K562 (cell line): ENCODE measurements at regions not wholly inside any gene's neighbourhood (a gene's known extent, or its start where the extent isn't known, plus 50 kb on each side); places are given as distances from the start of the nearest gene placed in this dataset.
A peak's percentile ranks its signal among the peaks of the same experiment; 100 is the strongest.

Source experiments
- ATAC-seq: fragments of 200-7000 bp; cut with Tn5 transposase; 3 replicates; pipeline ENCODE4 v1.9.1; 2020; ENCODE audit warnings: moderate library complexity
- BruUV-seq: library from RNA; stranded (reverse); fragments of 400-500 nt; replicated peaks from 2 replicates; lab custom pipeline; 2021; lab: Mats Ljungman, UMichigan
- CTCF ChIA-PET: fragments of 300-600 bp; formaldehyde crosslinking; extraction: SDS; loops from one replicate; lab custom pipeline; 2021; ENCODE audit warnings: low intra/inter-chr PET ratio; lab: Yijun Ruan, JAX
- POLR2A ChIA-PET: fragments of 300-600, 350-650 bp; sonication (Branson Sonifier 250); formaldehyde crosslinking; extraction: SDS; loops from one replicate; lab custom pipeline; 2021; ENCODE audit warnings: antibody characterized with exemption, inconsistent platforms; lab: Yijun Ruan, JAX
- DNase-seq, 4 experiments: peaks; one replicate each; pipeline versions ENCODE4 v3.0.0 to v3.0.0-alpha.2; 2011 to 2018; ENCODE audit warnings: low spot score in 3 of 4, mixed read lengths in 3 of 4; ENCODE audit errors: extremely low read depth in 1 of 4
- FAIRE-seq: peaks from 2 replicates; lab custom pipeline; 2011; peaks lifted over from hg19 to GRCh38; lab: Jason Lieb, UNC
- H2AFZ ChIP-seq: 2 replicates; pipeline ENCODE4 v1.6.0; 2011; ENCODE audit warnings: low read depth, low read length, control low read depth, inconsistent platforms
- H3K27ac ChIP-seq: fragments of 200-600 bp; 3 replicates; pipeline ENCODE4 v1.8.0; 2011; ENCODE audit warnings: low read depth, mild to moderate bottlenecking, control low read depth, inconsistent platforms, low read length, moderate library complexity, mixed read lengths; ENCODE audit errors: extremely low read depth
- H3K27me3 ChIP-seq, 2 experiments: fragments of 300-600 bp in 1 of 2; 2 replicates in 1 of 2; 3 replicates in 1 of 2; pipeline versions ENCODE4 v1.6.0 to v1.8.0; 2011; ENCODE audit warnings: inconsistent platforms in 2 of 2, low read length in 2 of 2, mild to moderate bottlenecking in 1 of 2, mixed read lengths in 1 of 2, moderate library complexity in 1 of 2; ENCODE audit not compliant: control insufficient read depth in 2 of 2, insufficient read depth in 2 of 2
- H3K36me3 ChIP-seq: fragments of 300-600 bp; 3 replicates; pipeline ENCODE4 v1.8.0; 2011; ENCODE audit warnings: mild to moderate bottlenecking, low read length, inconsistent platforms; ENCODE audit not compliant: control insufficient read depth, insufficient read depth
- H3K4me1 ChIP-seq, 2 experiments: fragments of 200-600 bp in 1 of 2; replicated peaks in 1 of 2; 2 replicates in 1 of 2; 3 replicates in 1 of 2; pipeline versions ENCODE4 v1.5.1 to v1.8.0; 2011; ENCODE audit warnings: inconsistent platforms in 2 of 2, low read length in 2 of 2, mild to moderate bottlenecking in 1 of 2, mixed read lengths in 1 of 2, moderate library complexity in 1 of 2; ENCODE audit not compliant: control insufficient read depth in 2 of 2, insufficient read depth in 2 of 2
- H3K4me2 ChIP-seq: 2 replicates; pipeline ENCODE4 v1.6.1; 2011; ENCODE audit warnings: low read length, control low read depth, inconsistent platforms, mixed read lengths; ENCODE audit not compliant: insufficient read depth
- H3K4me3 ChIP-seq: fragments of 200-600 bp; sonication (generic), shearing (Covaris generic); 2 replicates; pipeline ENCODE4 v1.5.1; 2016; ENCODE audit warnings: control low read depth, inconsistent platforms
- H3K79me2 ChIP-seq: fragments of 200-600 bp; 3 replicates; pipeline ENCODE4 v1.8.0; 2011; ENCODE audit warnings: low read length, inconsistent platforms; ENCODE audit not compliant: control insufficient read depth, insufficient read depth
- H3K9ac ChIP-seq, 2 experiments: 2 replicates each; pipeline versions ENCODE4 v1.6.0 to v1.6.1; 2011; ENCODE audit warnings: low read depth in 2 of 2, low read length in 2 of 2, control low read depth in 1 of 2, inconsistent platforms in 1 of 2, mild to moderate bottlenecking in 1 of 2, mixed read lengths in 1 of 2; ENCODE audit not compliant: insufficient read depth in 1 of 2
- H3K9me1 ChIP-seq: one replicate; pipeline ENCODE4 v1.6.0; 2011; ENCODE audit warnings: inconsistent platforms, mild to moderate bottlenecking, low read length, moderate library complexity; ENCODE audit not compliant: control insufficient read depth, insufficient read depth
- H3K9me3 ChIP-seq: replicated peaks from 2 replicates; pipeline ENCODE4 v1.5.1; 2011; ENCODE audit warnings: low read depth, low read length, inconsistent platforms; ENCODE audit not compliant: control insufficient read depth, insufficient read depth
- H4K20me1 ChIP-seq: replicated peaks from 2 replicates; pipeline ENCODE4 v1.6.1; 2011; ENCODE audit warnings: low read length, inconsistent platforms, mixed read lengths; ENCODE audit not compliant: control insufficient read depth, insufficient read depth
- ADNP ChIP-seq: fragments of 200-800 bp; sonication (Bioruptor generic); IDR thresholded peaks from 2 replicates; pipeline ENCODE4 v1.6.1; 2016; ENCODE audit warnings: missing genetic modification characterization, missing compliant biosample characterization
- COPS2 ChIP-seq: fragments of 450-650 bp; conservative IDR thresholded peaks from 2 replicates; pipeline ENCODE4 v1.6.1; 2016; ENCODE audit warnings: mild to moderate bottlenecking, moderate library complexity
- KLF10 ChIP-seq: fragments of 250-450 bp; sonication (Bioruptor Pico); IDR thresholded peaks from 2 replicates; pipeline ENCODE4 v1.6.1; 2021; ENCODE audit warnings: matching md5 sums
- WGBS: fragments of 100-300 bp; shearing (Covaris generic); methylation state at CpG from one replicate; pipeline ENCODE4 v1.1.6; 2016; ENCODE audit warnings: low coverage, mixed read lengths; ENCODE audit not compliant: insufficient coverage; ENCODE audit errors: missing lambda C conversion rate; 5-methylcytosine and 5-hydroxymethylcytosine counted together
- in situ Hi-C: fragments of 300-500 bp; cut with MboI; formaldehyde crosslinking; loops from 4 replicates; pipeline ENCODE4 v1.15.0; 2018; ENCODE audit warnings: inconsistent platforms, mixed read lengths
- intact Hi-C: fragments of 100-400 bp; cut with micrococcal nuclease; formaldehyde crosslinking; loops from 2 replicates; pipeline ENCODE4 v1.14.2; 2022
- TF ChIP-seq, protein P1 (sequence below): sonication (generic); formaldehyde crosslinking; IDR thresholded peaks from 2 replicates; pipeline ENCODE4 v1.8.0; 2022; ENCODE audit warnings: missing genetic modification reagents, mild to moderate bottlenecking, borderline replicate concordance
- TF ChIP-seq, protein P2 (sequence below), 2 experiments: fragments of 450-650 bp; formaldehyde crosslinking in 1 of 2; IDR thresholded peaks; 2 replicates each; pipeline versions ENCODE4 v1.4.0 to v1.6.1; 2014 to 2020; ENCODE audit warnings: mild to moderate bottlenecking in 2 of 2, borderline replicate concordance in 1 of 2, low read depth in 1 of 2

DNA sequence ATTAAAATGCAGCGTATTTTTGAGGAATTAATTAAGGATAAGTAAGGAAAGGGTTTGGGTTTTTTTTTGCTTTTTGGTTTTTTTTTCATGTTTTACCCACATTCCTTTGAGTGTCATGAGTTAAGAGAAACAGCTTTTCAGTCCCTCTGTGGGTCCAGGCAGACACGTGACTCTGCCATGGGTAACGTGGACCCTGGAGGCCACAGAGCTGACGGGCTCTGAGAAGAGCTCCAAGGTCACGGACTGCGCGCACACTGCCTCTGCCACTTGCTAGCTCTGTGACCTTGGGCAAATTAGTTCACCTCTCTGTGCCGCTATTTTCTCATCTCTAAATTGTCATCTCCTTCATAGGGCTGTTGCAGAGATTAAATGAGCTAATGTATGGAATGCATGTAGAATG, 588.2 kb upstream of the CDH11 start:
- no TSS peak for BruUV-seq
- intact Hi-C loops (no loop called here), in situ Hi-C loops (no loop called here)
- WGBS: 29% methylated on average over 8 of the region's 8 CpGs
- TF ChIP-seq, protein P1, sequence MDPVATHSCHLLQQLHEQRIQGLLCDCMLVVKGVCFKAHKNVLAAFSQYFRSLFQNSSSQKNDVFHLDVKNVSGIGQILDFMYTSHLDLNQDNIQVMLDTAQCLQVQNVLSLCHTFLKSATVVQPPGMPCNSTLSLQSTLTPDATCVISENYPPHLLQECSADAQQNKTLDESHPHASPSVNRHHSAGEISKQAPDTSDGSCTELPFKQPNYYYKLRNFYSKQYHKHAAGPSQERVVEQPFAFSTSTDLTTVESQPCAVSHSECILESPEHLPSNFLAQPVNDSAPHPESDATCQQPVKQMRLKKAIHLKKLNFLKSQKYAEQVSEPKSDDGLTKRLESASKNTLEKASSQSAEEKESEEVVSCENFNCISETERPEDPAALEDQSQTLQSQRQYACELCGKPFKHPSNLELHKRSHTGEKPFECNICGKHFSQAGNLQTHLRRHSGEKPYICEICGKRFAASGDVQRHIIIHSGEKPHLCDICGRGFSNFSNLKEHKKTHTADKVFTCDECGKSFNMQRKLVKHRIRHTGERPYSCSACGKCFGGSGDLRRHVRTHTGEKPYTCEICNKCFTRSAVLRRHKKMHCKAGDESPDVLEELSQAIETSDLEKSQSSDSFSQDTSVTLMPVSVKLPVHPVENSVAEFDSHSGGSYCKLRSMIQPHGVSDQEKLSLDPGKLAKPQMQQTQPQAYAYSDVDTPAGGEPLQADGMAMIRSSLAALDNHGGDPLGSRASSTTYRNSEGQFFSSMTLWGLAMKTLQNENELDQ (CRISPR knock-in tag): no peak
- no peak for TF ChIP-seq KLF10 (CRISPR knock-in tag)
- TF ChIP-seq COPS2: no peak
- ChIA-PET POLR2A (no interaction called here), CTCF (no interaction called here)
- no peaks in the 10 kb centered on the region for H3K36me3 ChIP-seq
- H2AFZ ChIP-seq: no peak overlapping the region
- no peaks in the 10 kb centered on the region for H3K79me2 ChIP-seq
- H3K9ac ChIP-seq: no peak overlapping the region
- no peak overlapping the region for H3K4me2 ChIP-seq
- H3K9me1 ChIP-seq: no peaks in the 10 kb centered on the region
- no peaks in the 10 kb centered on the region for H3K4me1 ChIP-seq
- FAIRE-seq: no peak
- H3K9me3 ChIP-seq: peaks cover 3% of the 10 kb centered on the region; the same call in 1 of the 2 replicates
- ATAC-seq: no peak
- no peak overlapping the region for H3K4me3 ChIP-seq
- no peak overlapping the region for H3K27ac ChIP-seq
- no peaks in the 10 kb centered on the region for H4K20me1 ChIP-seq
- no peak for DNase-seq
- H3K27me3 ChIP-seq: no peaks in the 10 kb centered on the region

DNA sequence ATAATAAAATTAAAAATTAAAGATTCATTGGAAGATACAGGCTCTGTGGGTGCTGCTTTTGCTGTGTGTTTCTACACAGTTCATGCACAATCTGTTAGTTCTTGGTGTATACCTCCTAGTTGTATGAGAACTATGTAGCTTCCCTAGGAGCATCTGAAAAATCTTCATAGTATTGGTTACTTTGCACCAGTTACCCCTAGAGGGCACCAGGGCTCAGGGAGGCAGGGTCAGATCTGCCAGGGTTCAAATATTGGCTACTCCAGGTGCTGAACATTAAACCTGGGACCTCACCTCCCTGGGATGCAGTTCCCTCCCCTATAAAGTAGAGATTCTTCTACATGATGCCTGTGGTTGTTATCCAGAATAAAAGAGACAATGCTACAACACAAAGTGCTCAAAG, 583.0 kb upstream of the CDH11 start:
- H3K9ac ChIP-seq: no peak overlapping the region
- peak; percentile 46 for FAIRE-seq
- no peak overlapping the region for H3K4me3 ChIP-seq
- no peak overlapping the region for H2AFZ ChIP-seq
- H3K27ac ChIP-seq: no peak overlapping the region
- intact Hi-C loops: no loop called here
- DNase-seq: peak in 1 of 4 experiments; percentile 8
- H3K4me1 ChIP-seq: no peaks in the 10 kb centered on the region
- no peaks in the 10 kb centered on the region for H3K27me3 ChIP-seq
- no peaks in the 10 kb centered on the region for H3K9me1 ChIP-seq
- no peaks in the 10 kb centered on the region for H3K36me3 ChIP-seq
- no TSS peak for BruUV-seq
- no peak overlapping the region for H3K4me2 ChIP-seq
- no peaks in the 10 kb centered on the region for H4K20me1 ChIP-seq
- ChIA-PET POLR2A (no interaction called here), CTCF (no interaction called here)
- no peaks in the 10 kb centered on the region for H3K9me3 ChIP-seq
- in situ Hi-C loops: no loop called here
- H3K79me2 ChIP-seq: no peaks in the 10 kb centered on the region
- peak; percentile 56; the same call in 1 of the 3 replicates for ATAC-seq
- TF ChIP-seq ADNP: no peak
- TF ChIP-seq, protein P2, sequence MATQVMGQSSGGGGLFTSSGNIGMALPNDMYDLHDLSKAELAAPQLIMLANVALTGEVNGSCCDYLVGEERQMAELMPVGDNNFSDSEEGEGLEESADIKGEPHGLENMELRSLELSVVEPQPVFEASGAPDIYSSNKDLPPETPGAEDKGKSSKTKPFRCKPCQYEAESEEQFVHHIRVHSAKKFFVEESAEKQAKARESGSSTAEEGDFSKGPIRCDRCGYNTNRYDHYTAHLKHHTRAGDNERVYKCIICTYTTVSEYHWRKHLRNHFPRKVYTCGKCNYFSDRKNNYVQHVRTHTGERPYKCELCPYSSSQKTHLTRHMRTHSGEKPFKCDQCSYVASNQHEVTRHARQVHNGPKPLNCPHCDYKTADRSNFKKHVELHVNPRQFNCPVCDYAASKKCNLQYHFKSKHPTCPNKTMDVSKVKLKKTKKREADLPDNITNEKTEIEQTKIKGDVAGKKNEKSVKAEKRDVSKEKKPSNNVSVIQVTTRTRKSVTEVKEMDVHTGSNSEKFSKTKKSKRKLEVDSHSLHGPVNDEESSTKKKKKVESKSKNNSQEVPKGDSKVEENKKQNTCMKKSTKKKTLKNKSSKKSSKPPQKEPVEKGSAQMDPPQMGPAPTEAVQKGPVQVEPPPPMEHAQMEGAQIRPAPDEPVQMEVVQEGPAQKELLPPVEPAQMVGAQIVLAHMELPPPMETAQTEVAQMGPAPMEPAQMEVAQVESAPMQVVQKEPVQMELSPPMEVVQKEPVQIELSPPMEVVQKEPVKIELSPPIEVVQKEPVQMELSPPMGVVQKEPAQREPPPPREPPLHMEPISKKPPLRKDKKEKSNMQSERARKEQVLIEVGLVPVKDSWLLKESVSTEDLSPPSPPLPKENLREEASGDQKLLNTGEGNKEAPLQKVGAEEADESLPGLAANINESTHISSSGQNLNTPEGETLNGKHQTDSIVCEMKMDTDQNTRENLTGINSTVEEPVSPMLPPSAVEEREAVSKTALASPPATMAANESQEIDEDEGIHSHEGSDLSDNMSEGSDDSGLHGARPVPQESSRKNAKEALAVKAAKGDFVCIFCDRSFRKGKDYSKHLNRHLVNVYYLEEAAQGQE (IDR thresholded peaks at IDR 0.05; ENCODE audit: borderline replicate concordance): peak; percentile 11; the same call in 1 of the 2 replicates
- TF ChIP-seq, protein P2 (CRISPR knock-in tag; IDR thresholded peaks at IDR 0.05; ENCODE audit: low read depth): no peak
